IMR-90 (cell line): ENCODE measurements at regions not wholly inside any gene's neighbourhood (a gene's known extent, or its start where the extent isn't known, plus 50 kb on each side); places are given as distances from the start of the nearest gene placed in this dataset.
A peak's percentile ranks its signal among the peaks of the same experiment; 100 is the strongest.

Experiments
- ATAC-seq: fragments of 200-7000 bp; cut with Tn5 transposase; 2 replicates; pipeline ENCODE4 v1.9.1; 2020; ENCODE audit warnings: low read depth, mild to moderate bottlenecking, moderate library complexity
- BruUV-seq: library from RNA; stranded (reverse); fragments of 400-500 nt; replicated peaks from 2 replicates; lab custom pipeline; 2021; lab: Mats Ljungman, UMichigan
- CTCF ChIA-PET: fragments of 300-600 bp; formaldehyde crosslinking; extraction: SDS; loops from one replicate; lab custom pipeline; 2021; ENCODE audit warnings: antibody characterized with exemption; lab: Yijun Ruan, JAX
- POLR2A ChIA-PET: fragments of 300-600 bp; sonication (Branson Sonifier 250); formaldehyde crosslinking; loops from one replicate; lab custom pipeline; 2022; ENCODE audit warnings: antibody characterized with exemption; ENCODE audit not compliant: unreplicated experiment; lab: Charles Lee
- DNase-seq: peaks from one replicate; pipeline ENCODE4 v3.0.0; 2013
- H2AFZ ChIP-seq: replicated peaks from 2 replicates; pipeline ENCODE3; 2013; ENCODE audit warnings: low read length, mild to moderate bottlenecking; ENCODE audit not compliant: poor library complexity
- H2AK5ac ChIP-seq: 2 replicates; pipeline ENCODE4 v1.6.1; 2013; ENCODE audit warnings: low read depth, low read length, inconsistent platforms
- H2AK9ac ChIP-seq: replicated peaks from 2 replicates; pipeline ENCODE3; 2013; ENCODE audit warnings: mild to moderate bottlenecking, low read depth, low read length, moderate library complexity; ENCODE audit not compliant: poor library complexity
- H2BK120ac ChIP-seq: 2 replicates; pipeline ENCODE4 v1.6.1; 2013; ENCODE audit warnings: low read depth, low read length, inconsistent platforms
- H2BK15ac ChIP-seq: 3 replicates; pipeline ENCODE4 v1.6.1; 2013; ENCODE audit warnings: low read depth, low read length, inconsistent platforms
- H2BK20ac ChIP-seq: 2 replicates; pipeline ENCODE4 v1.6.1; 2013; ENCODE audit warnings: low read depth, mild to moderate bottlenecking, inconsistent platforms, low read length, moderate library complexity
- H2BK5ac ChIP-seq: 2 replicates; pipeline ENCODE4 v1.6.1; 2013; ENCODE audit warnings: mild to moderate bottlenecking, low read depth, low read length, inconsistent platforms; ENCODE audit not compliant: poor library complexity, severe bottlenecking
- H3K14ac ChIP-seq: replicated peaks from 2 replicates; pipeline ENCODE4 v1.6.1; 2013; ENCODE audit warnings: low read depth, low read length, inconsistent platforms
- H3K18ac ChIP-seq: 2 replicates; pipeline ENCODE4 v1.6.1; 2013; ENCODE audit warnings: low read depth, low read length, control low read depth
- H3K23ac ChIP-seq: 2 replicates; pipeline ENCODE4 v1.6.1; 2013; ENCODE audit warnings: low read depth, low read length, inconsistent platforms
- H3K27ac ChIP-seq: 2 replicates; pipeline ENCODE4 v1.5.1; 2013; ENCODE audit warnings: mild to moderate bottlenecking, control low read depth, low read length; ENCODE audit not compliant: insufficient read depth
- H3K27me3 ChIP-seq: 2 replicates; pipeline ENCODE4 v1.6.1; 2013; ENCODE audit warnings: low read length; ENCODE audit not compliant: control insufficient read depth, insufficient read depth
- H3K36me3 ChIP-seq: 2 replicates; pipeline ENCODE4 v1.6.1; 2013; ENCODE audit warnings: low read length, mixed read lengths; ENCODE audit not compliant: control insufficient read depth, insufficient read depth
- H3K4ac ChIP-seq: 2 replicates; pipeline ENCODE4 v1.6.1; 2013; ENCODE audit warnings: low read depth, low read length, inconsistent platforms
- H3K4me1 ChIP-seq: 2 replicates; pipeline ENCODE4 v1.6.1; 2013; ENCODE audit warnings: low read length, mixed read lengths; ENCODE audit not compliant: control insufficient read depth, insufficient read depth
- H3K4me2 ChIP-seq: 2 replicates; pipeline ENCODE4 v1.6.1; 2013; ENCODE audit warnings: low read depth, mild to moderate bottlenecking, control low read depth, low read length, moderate library complexity
- H3K4me3 ChIP-seq: 2 replicates; pipeline ENCODE4 v1.5.1; 2013; ENCODE audit warnings: low read depth, mild to moderate bottlenecking, control low read depth, low read length, moderate library complexity; ENCODE audit not compliant: insufficient read depth
- H3K56ac ChIP-seq: 2 replicates; pipeline ENCODE4 v1.6.1; 2013; ENCODE audit warnings: low read length, inconsistent platforms; ENCODE audit not compliant: insufficient read depth; ENCODE audit errors: extremely low read depth
- H3K79me1 ChIP-seq, 2 experiments: 2 replicates each; pipeline ENCODE4 v1.6.1; 2013; ENCODE audit warnings: low read length in 2 of 2, inconsistent platforms in 1 of 2, low read depth in 1 of 2
- H3K9ac ChIP-seq: 2 replicates; pipeline ENCODE4 v1.6.1; 2013; ENCODE audit warnings: low read depth, low read length, control low read depth
- H3K9me1 ChIP-seq: 2 replicates; pipeline ENCODE4 v1.6.1; 2013; ENCODE audit warnings: low read length, inconsistent platforms; ENCODE audit not compliant: insufficient read depth
- H3K9me3 ChIP-seq: 2 replicates; pipeline ENCODE4 v1.6.1; 2013; ENCODE audit warnings: low read length; ENCODE audit not compliant: control insufficient read depth, insufficient read depth
- H4K20me1 ChIP-seq: 2 replicates; pipeline ENCODE4 v1.6.1; 2013; ENCODE audit warnings: low read length, inconsistent platforms; ENCODE audit not compliant: insufficient read depth
- H4K5ac ChIP-seq: 2 replicates; pipeline ENCODE4 v1.6.1; 2013; ENCODE audit warnings: mild to moderate bottlenecking, low read depth, low read length, control low read depth
- H4K8ac ChIP-seq, 2 experiments: 2 replicates each; pipeline ENCODE4 v1.6.1; 2013; ENCODE audit warnings: low read depth in 2 of 2, low read length in 2 of 2, control low read depth in 1 of 2, inconsistent platforms in 1 of 2
- H4K91ac ChIP-seq: 2 replicates; pipeline ENCODE4 v1.6.1; 2013; ENCODE audit warnings: low read depth, low read length, inconsistent platforms; ENCODE audit not compliant: insufficient read depth
- CTCF ChIP-seq: conservative IDR thresholded peaks from 2 replicates; pipeline ENCODE4 v1.5.1; 2012; ENCODE audit warnings: mild to moderate bottlenecking, low read depth, low read length, improper control_type of control experiment
- SMC3 ChIP-seq: fragments of 150-350 bp; IDR thresholded peaks from 2 replicates; pipeline ENCODE4 v1.6.1; 2016; ENCODE audit warnings: low read depth, mild to moderate bottlenecking, antibody characterized with exemption, low read length, moderate library complexity
- WGBS, 2 experiments: methylation state at CpG; one replicate each; pipeline versions ENCODE4 v1.1.5 to v1.1.7; 2013; ENCODE audit warnings: missing lambda C conversion rate in 2 of 2; ENCODE audit not compliant: insufficient read length in 1 of 2; ENCODE audit errors: extremely low coverage in 2 of 2; 5-methylcytosine and 5-hydroxymethylcytosine counted together
- dilution Hi-C: fragments of 300-500 bp; cut with HindIII; formaldehyde crosslinking; loops from one replicate; pipeline ENCODE4 v1.14.3; 2018; ENCODE audit warnings: low sequenced_read_pairs; ENCODE audit not compliant: unreplicated experiment
- in situ Hi-C: fragments of 300-500 bp; cut with MboI; formaldehyde crosslinking; loops from 3 replicates; pipeline ENCODE4 v1.14.3; 2019; ENCODE audit warnings: low sequenced_read_pairs, inconsistent platforms, mixed read lengths
- intact Hi-C: fragments of 100-400 bp; cut with micrococcal nuclease; formaldehyde crosslinking; loops from 2 replicates; pipeline ENCODE4 v1.10.0; 2022

GRCh38 chr4:92047209-92047875 is 256.4 kb upstream of the GRID2 start:
- dilution Hi-C loops, result no loop called here
- intact Hi-C loops, result no loop called here

More at GRCh38 chr4:92047209-92047875, 256.4 kb upstream of the GRID2 start:
- no peak overlapping the region for H3K56ac ChIP-seq
- no peak overlapping the region for H2AK5ac ChIP-seq
- H3K18ac ChIP-seq, result no peak overlapping the region
- H3K4me3 ChIP-seq, result no peak overlapping the region
- H3K36me3 ChIP-seq, result no peaks in the 10 kb centered on the region
- no peak overlapping the region for H3K23ac ChIP-seq
- H2BK15ac ChIP-seq, result no peak overlapping the region
- TF ChIP-seq CTCF (peak; percentile 7; the same call in 1 of the 2 replicates), SMC3 (no peak)
- ChIA-PET CTCF (no interaction called here), POLR2A (no interaction called here)
- H3K14ac ChIP-seq, result no peak overlapping the region
- 0 out of 2 replicates have a peak, but pooled peaks cover 2% of the 10 kb centered on the region for H3K9me3 ChIP-seq
- no peak overlapping the region for H4K5ac ChIP-seq
- no peaks in the 10 kb centered on the region for H3K9me1 ChIP-seq
- H2AFZ ChIP-seq, result no peak overlapping the region
- no peak overlapping the region for H2BK20ac ChIP-seq
- no peaks in the 10 kb centered on the region for H4K20me1 ChIP-seq
- no peak overlapping the region for H3K9ac ChIP-seq
- no peaks in the 10 kb centered on the region for H3K4me1 ChIP-seq
- DNase-seq, result peak; percentile 1
- H2AK9ac ChIP-seq, result no peak overlapping the region
- no peak overlapping the region for H3K27ac ChIP-seq
- H2BK120ac ChIP-seq, result no peak overlapping the region
- no peak for ATAC-seq
- no peak overlapping the region for H4K8ac ChIP-seq
- no peak overlapping the region for H4K91ac ChIP-seq
- H3K27me3 ChIP-seq, result no peaks in the 10 kb centered on the region
- H2BK5ac ChIP-seq, result no peak overlapping the region
- no CpG with 5 or more reads among the region's 2 CpGs for WGBS, 2 experiments
- no peak overlapping the region for H3K4me2 ChIP-seq
- in situ Hi-C loops, result no loop called here
- no peaks in the 10 kb centered on the region for H3K79me1 ChIP-seq
- H3K4ac ChIP-seq, result no peak overlapping the region
- BruUV-seq, result no TSS peak
